Endothelial cell of umbilical vein (primary cell): ENCODE measurements at regions not wholly inside any gene's neighbourhood (a gene's known extent, or its start where the extent isn't known, plus 50 kb on each side); places are given as distances from the start of the nearest gene placed in this dataset.

Experiments
- BruUV-seq: library from RNA; stranded (reverse); fragments of 400-500 nt; replicated peaks from 2 replicates; lab custom pipeline; 2021; lab: Mats Ljungman, UMichigan
- CTCF ChIA-PET: fragments of 300-600, 350-600 bp; sonication (Branson Sonifier 250); formaldehyde crosslinking; loops from one replicate; lab custom pipeline; 2021; ENCODE audit warnings: antibody characterized with exemption, inconsistent platforms; lab: Charles Lee
- POLR2A ChIA-PET: fragments of 300-600, 350-600 bp; sonication (Branson Sonifier 250); formaldehyde crosslinking; loops from one replicate; lab custom pipeline; 2021; ENCODE audit warnings: antibody characterized with exemption, inconsistent platforms; lab: Charles Lee
- DNase-seq: peaks from one replicate; pipeline ENCODE4 v3.0.0-alpha.2; 2011; ENCODE audit warnings: low read depth, low spot score
- FAIRE-seq: peaks from 2 replicates; lab custom pipeline; 2011; peaks lifted over from hg19 to GRCh38; lab: Jason Lieb, UNC
- H2AFZ ChIP-seq: 2 replicates; pipeline ENCODE4 v1.6.0; 2012; ENCODE audit warnings: low read depth, low read length, control low read depth, inconsistent platforms
- H3K27ac ChIP-seq: 2 replicates; pipeline ENCODE4 v1.5.1; 2011; ENCODE audit warnings: low read depth, mild to moderate bottlenecking, control low read depth, low read length, moderate library complexity; ENCODE audit not compliant: insufficient read depth
- H3K27me3 ChIP-seq, 2 experiments: 2 replicates each; pipeline versions ENCODE4 v1.6.0 to v1.6.1; 2011; ENCODE audit warnings: low read length in 2 of 2, mixed read lengths in 1 of 2; ENCODE audit not compliant: control insufficient read depth in 2 of 2, insufficient read depth in 2 of 2
- H3K36me3 ChIP-seq, 2 experiments: 2 replicates in 1 of 2; 3 replicates in 1 of 2; pipeline ENCODE4 v1.5.1; 2011; ENCODE audit warnings: low read length in 2 of 2, mild to moderate bottlenecking in 1 of 2, moderate library complexity in 1 of 2; ENCODE audit not compliant: control insufficient read depth in 2 of 2, insufficient read depth in 2 of 2; ENCODE audit errors: extremely low read depth in 1 of 2
- H3K4me1 ChIP-seq: 3 replicates; pipeline ENCODE4 v1.5.1; 2011; ENCODE audit warnings: mild to moderate bottlenecking, low read length; ENCODE audit not compliant: control insufficient read depth, insufficient read depth; ENCODE audit errors: extremely low read depth
- H3K4me2 ChIP-seq: 2 replicates; pipeline ENCODE4 v1.6.1; 2011; ENCODE audit warnings: low read length, control low read depth, mixed read lengths; ENCODE audit not compliant: insufficient read depth
- H3K4me3 ChIP-seq, 3 experiments: fragments of 200-600 bp in 1 of 3; sonication (generic), shearing (Covaris generic) in 1 of 3; replicated peaks in 1 of 3; 2 replicates each; pipeline ENCODE4 v1.5.1; 2011 to 2016; ENCODE audit warnings: control low read depth in 3 of 3, low read length in 3 of 3, mild to moderate bottlenecking in 2 of 3, inconsistent platforms in 1 of 3, low read depth in 1 of 3, moderate library complexity in 1 of 3; ENCODE audit not compliant: insufficient read depth in 1 of 3
- H3K79me2 ChIP-seq: 2 replicates; pipeline ENCODE4 v1.6.0; 2012; ENCODE audit warnings: low read length, inconsistent platforms; ENCODE audit not compliant: control insufficient read depth, insufficient read depth
- H3K9ac ChIP-seq: replicated peaks from 2 replicates; pipeline ENCODE3; 2011; ENCODE audit warnings: low read length, control low read depth; ENCODE audit not compliant: insufficient read depth; ENCODE audit errors: extremely low read depth
- H3K9me1 ChIP-seq: replicated peaks from 3 replicates; pipeline ENCODE4 v1.6.0; 2011; ENCODE audit warnings: mild to moderate bottlenecking, low read length; ENCODE audit not compliant: control insufficient read depth, insufficient read depth; ENCODE audit errors: extremely low read depth
- H3K9me3 ChIP-seq: replicated peaks from 2 replicates; pipeline ENCODE4 v1.5.1; 2012; ENCODE audit warnings: low read length, inconsistent platforms; ENCODE audit not compliant: control insufficient read depth, insufficient read depth
- H4K20me1 ChIP-seq: replicated peaks from 2 replicates; pipeline ENCODE3; 2011; ENCODE audit warnings: mild to moderate bottlenecking, low read length; ENCODE audit not compliant: control insufficient read depth, insufficient read depth; ENCODE audit errors: extremely low read depth
- EZH2 ChIP-seq: IDR thresholded peaks from 2 replicates; pipeline ENCODE4 v1.6.1; 2012; ENCODE audit warnings: borderline replicate concordance, low read depth, mild to moderate bottlenecking, moderate library complexity, low read length, inconsistent platforms; ENCODE audit not compliant: severe bottlenecking
- FOS ChIP-seq: IDR thresholded peaks from 2 replicates; pipeline ENCODE4 v1.6.1; 2011; ENCODE audit warnings: mild to moderate bottlenecking, low read length, moderate library complexity, borderline replicate concordance; ENCODE audit not compliant: insufficient read depth
- GATA2 ChIP-seq: IDR thresholded peaks from 2 replicates; pipeline ENCODE4 v1.7.0; 2011; ENCODE audit warnings: low read depth, mild to moderate bottlenecking, moderate library complexity, mixed read lengths, low read length; ENCODE audit not compliant: insufficient read length, insufficient read depth
- JUN ChIP-seq: IDR thresholded peaks from 2 replicates; pipeline ENCODE4 v1.6.1; 2011; ENCODE audit warnings: borderline replicate concordance, low read depth; ENCODE audit not compliant: insufficient read length, insufficient read depth
- MYC ChIP-seq: IDR thresholded peaks from one replicate; pipeline ENCODE4 v1.6.1; 2011; ENCODE audit warnings: mild to moderate bottlenecking, low read depth, low read length
- POLR2A ChIP-seq: IDR thresholded peaks from 2 replicates; pipeline ENCODE4 v1.6.1; 2012; ENCODE audit warnings: low read depth, mild to moderate bottlenecking, control low read depth, low read length
- POLR2AphosphoS5 ChIP-seq: IDR thresholded peaks from 2 replicates; pipeline ENCODE4 v1.6.1; 2012; ENCODE audit warnings: low read depth, mild to moderate bottlenecking, control low read depth, low read length, moderate library complexity; ENCODE audit not compliant: insufficient read depth
- dilution Hi-C: fragments of 300-500 bp; cut with MboI; formaldehyde crosslinking; loops from one replicate; pipeline ENCODE4 v1.15.0; 2019; ENCODE audit warnings: low sequenced_read_pairs; ENCODE audit not compliant: extremely low pct_ligation_motif_present
- intact Hi-C: fragments of 100-400 bp; cut with micrococcal nuclease; formaldehyde crosslinking; loops from one replicate; pipeline ENCODE4 v1.10.0; 2022
- TF ChIP-seq, protein P1 (sequence below), 2 donors: IDR thresholded peaks; 1 replicate in 1 of 2; 2 replicates in 1 of 2; pipeline ENCODE4 v1.5.1; 2011; ENCODE audit warnings: low read length in 2 of 2, mild to moderate bottlenecking in 2 of 2, moderate library complexity in 2 of 2, control low read depth in 1 of 2, inconsistent platforms in 1 of 2, low read depth in 1 of 2; ENCODE audit not compliant: insufficient read depth in 1 of 2; ENCODE audit errors: extremely low read depth in 1 of 2
- TF ChIP-seq, protein P2 (sequence below): IDR thresholded peaks from 2 replicates; pipeline ENCODE4 v1.6.1; 2011; ENCODE audit not compliant: insufficient read depth, insufficient read length

DNA sequence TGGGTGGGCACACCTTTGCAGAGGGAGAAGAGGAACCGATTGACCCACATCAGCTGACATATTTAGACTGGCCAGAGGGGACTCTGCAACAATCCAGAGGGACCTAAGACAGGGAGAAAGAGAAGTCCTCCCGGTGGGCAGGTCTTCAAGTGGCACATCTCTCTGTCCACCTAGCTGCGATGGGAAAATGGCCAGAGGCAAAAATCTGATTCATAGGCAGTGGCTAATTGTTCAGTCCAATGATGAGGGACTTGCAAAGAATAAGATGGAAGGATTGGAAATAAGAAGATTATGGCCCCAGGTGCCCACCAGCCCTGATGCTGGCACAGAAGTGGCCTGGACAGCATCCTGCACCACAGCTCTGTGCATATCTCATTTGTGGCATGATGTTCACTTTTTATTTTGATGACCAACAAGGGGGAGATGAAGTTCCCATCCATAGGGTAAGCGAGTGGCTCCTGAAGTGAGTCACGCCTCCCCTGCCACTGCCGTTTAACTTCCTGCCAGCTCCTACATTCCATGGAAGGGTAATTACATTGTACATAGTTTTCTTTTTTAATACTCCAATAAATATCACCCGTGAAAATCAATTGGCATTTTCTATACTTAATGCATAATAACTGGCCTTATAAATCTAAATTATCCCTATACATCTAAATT lies 659.6 kb downstream of the MATN1 start:
- dilution Hi-C loops (no loop called here), intact Hi-C loops (no loop called here)
- BruUV-seq, result no TSS peak
- no peaks in the 10 kb centered on the region for H3K79me2 ChIP-seq
- H3K9ac ChIP-seq, result no peak overlapping the region
- no peaks in the 10 kb centered on the region for H4K20me1 ChIP-seq
- POLR2A ChIA-PET, result no interaction called here
- no peak overlapping the region for H2AFZ ChIP-seq
- no peak overlapping the region for H3K4me2 ChIP-seq
- H3K27ac ChIP-seq, result no peak overlapping the region
- CTCF ChIA-PET, result no interaction called here
- H3K36me3 ChIP-seq, result no peaks in the 10 kb centered on the region
- H3K9me3 ChIP-seq, result no peaks in the 10 kb centered on the region
- TF ChIP-seq MYC (no peak), FOS (no peak), GATA2 (no peak), POLR2A (no peak), JUN (no peak), EZH2 (no peak), POLR2AphosphoS5 (no peak)
- TF ChIP-seq, protein P1, sequence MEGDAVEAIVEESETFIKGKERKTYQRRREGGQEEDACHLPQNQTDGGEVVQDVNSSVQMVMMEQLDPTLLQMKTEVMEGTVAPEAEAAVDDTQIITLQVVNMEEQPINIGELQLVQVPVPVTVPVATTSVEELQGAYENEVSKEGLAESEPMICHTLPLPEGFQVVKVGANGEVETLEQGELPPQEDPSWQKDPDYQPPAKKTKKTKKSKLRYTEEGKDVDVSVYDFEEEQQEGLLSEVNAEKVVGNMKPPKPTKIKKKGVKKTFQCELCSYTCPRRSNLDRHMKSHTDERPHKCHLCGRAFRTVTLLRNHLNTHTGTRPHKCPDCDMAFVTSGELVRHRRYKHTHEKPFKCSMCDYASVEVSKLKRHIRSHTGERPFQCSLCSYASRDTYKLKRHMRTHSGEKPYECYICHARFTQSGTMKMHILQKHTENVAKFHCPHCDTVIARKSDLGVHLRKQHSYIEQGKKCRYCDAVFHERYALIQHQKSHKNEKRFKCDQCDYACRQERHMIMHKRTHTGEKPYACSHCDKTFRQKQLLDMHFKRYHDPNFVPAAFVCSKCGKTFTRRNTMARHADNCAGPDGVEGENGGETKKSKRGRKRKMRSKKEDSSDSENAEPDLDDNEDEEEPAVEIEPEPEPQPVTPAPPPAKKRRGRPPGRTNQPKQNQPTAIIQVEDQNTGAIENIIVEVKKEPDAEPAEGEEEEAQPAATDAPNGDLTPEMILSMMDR (IDR thresholded peaks at IDR 0.05; ENCODE audit: extremely low read depth in 1 of 2, insufficient read depth in 1 of 2, low read depth in 1 of 2, low read length in 2 of 2), result no peak
- TF ChIP-seq, protein P2, sequence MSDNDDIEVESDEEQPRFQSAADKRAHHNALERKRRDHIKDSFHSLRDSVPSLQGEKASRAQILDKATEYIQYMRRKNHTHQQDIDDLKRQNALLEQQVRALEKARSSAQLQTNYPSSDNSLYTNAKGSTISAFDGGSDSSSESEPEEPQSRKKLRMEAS, result no peak
- H3K4me1 ChIP-seq, result no peaks in the 10 kb centered on the region
- H3K27me3 ChIP-seq, result no peaks in the 10 kb centered on the region
- DNase-seq (no peak), FAIRE-seq (no peak)
- H3K9me1 ChIP-seq, result no peaks in the 10 kb centered on the region
- no peak overlapping the region for H3K4me3 ChIP-seq
